Breast epithelium (tissue), 3 donors: ENCODE measurements at regions not wholly inside any gene's neighbourhood (a gene's known extent, or its start where the extent isn't known, plus 50 kb on each side); places are given as distances from the start of the nearest gene placed in this dataset.

ENCODE experiments used
- CTCF ChIP-seq, 3 donors: fragments of 450-650 bp; IDR thresholded peaks; one replicate each; pipeline ENCODE4 v1.5.1; 2016 to 2017; ENCODE audit warnings: antibody characterized with exemption in 3 of 3, mild to moderate bottlenecking in 3 of 3, moderate library complexity in 3 of 3
- POLR2AphosphoS5 ChIP-seq, 3 donors: sonication (generic); formaldehyde crosslinking; IDR thresholded peaks; one replicate each; pipeline ENCODE4 v1.6.1; 2017; ENCODE audit warnings: antibody characterized with exemption in 3 of 3

- TF ChIP-seq POLR2AphosphoS5 (IDR thresholded peaks at IDR 0.05): no peak
- no peak for TF ChIP-seq CTCF (IDR thresholded peaks at IDR 0.05)
Measured at GRCh38 chr9:116027951-116028350, 125.6 kb upstream of the PAPPA start.
